ENCODE measurements at regions not wholly inside any gene's neighbourhood (a gene's known extent, or its start where the extent isn't known, plus 50 kb on each side); places are given as distances from the start of the nearest gene placed in this dataset.

DNA sequence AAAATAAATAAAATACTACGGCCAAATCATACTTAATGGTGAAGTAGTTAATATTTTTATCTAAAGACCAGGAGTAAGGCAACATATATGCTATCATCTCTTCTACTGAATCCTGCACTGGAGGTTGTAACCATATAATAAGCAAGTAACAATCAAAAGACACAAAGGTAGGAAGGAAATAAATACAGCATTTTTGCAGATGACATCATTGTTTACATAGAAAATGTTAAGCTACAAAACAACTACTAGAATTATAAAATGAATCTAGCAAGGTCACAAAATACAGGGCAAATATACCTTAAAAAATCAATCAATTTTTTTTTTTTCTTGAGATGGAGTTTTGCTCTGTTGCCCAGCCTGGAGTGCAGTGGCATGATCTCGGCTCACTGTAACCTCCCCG, 51.6 kb upstream of the BDKRB2 start:
- TF ChIP-seq, protein P1, sequence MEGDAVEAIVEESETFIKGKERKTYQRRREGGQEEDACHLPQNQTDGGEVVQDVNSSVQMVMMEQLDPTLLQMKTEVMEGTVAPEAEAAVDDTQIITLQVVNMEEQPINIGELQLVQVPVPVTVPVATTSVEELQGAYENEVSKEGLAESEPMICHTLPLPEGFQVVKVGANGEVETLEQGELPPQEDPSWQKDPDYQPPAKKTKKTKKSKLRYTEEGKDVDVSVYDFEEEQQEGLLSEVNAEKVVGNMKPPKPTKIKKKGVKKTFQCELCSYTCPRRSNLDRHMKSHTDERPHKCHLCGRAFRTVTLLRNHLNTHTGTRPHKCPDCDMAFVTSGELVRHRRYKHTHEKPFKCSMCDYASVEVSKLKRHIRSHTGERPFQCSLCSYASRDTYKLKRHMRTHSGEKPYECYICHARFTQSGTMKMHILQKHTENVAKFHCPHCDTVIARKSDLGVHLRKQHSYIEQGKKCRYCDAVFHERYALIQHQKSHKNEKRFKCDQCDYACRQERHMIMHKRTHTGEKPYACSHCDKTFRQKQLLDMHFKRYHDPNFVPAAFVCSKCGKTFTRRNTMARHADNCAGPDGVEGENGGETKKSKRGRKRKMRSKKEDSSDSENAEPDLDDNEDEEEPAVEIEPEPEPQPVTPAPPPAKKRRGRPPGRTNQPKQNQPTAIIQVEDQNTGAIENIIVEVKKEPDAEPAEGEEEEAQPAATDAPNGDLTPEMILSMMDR (IDR thresholded peaks at IDR 0.05) = no peak
- no peak for TF ChIP-seq POLR2A (IDR thresholded peaks at IDR 0.05)
